Endothelial cell of hepatic sinusoid (primary cell): ENCODE measurements at regions not wholly inside any gene's neighbourhood (a gene's known extent, or its start where the extent isn't known, plus 50 kb on each side); places are given as distances from the start of the nearest gene placed in this dataset.
"Not testable (repeated sequence)": the region's sequence is repeated elsewhere in the genome, so short reads cannot be mapped to it uniquely, and the experiment has no call there.

Experiments used
- in situ Hi-C: cut with HindIII; loops from 2 replicates; pipeline ENCODE4 v1.10.0; 2017; ENCODE audit warnings: low sequenced_read_pairs

DNA sequence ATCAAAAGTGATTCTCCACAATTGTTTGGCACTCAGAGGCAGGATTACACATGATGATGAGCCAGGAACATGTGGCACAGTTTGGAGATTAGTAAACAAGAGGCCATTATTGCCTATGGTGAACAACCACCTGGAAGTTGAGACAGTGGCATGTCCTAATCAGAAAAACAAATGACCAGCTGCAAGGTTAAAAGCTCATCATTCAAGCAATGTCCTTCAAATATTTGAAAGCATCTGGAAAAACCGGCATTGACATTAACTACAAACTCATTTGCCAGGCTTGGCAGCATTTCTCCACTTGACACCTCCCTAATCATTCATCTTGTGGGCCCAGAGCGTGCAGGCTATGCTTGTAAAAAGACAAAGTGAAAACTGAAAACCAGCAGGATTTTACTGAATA is 80.6 kb upstream of the MEGF10 start:
- in situ Hi-C loops = no loop called here

DNA sequence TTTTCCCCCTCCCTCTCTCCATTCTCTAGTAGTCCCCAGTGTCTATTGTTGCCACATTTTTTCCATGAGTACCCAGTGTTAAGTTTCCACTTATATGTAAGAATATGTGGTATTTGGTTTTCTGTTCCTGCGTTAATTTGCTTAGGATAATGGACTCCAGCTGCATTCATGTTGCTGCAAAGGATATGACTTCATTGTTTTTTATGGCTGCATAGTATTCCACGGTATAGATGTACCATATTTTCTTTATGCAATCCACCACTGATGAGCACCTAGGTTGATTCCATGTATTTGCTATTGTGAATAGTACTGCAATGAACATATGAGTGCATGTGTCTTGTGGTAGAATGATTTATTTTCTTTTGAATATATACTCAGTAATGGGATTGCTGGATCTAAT is 77.4 kb upstream of the MEGF10 start:
- in situ Hi-C loops = no loop called here

DNA sequence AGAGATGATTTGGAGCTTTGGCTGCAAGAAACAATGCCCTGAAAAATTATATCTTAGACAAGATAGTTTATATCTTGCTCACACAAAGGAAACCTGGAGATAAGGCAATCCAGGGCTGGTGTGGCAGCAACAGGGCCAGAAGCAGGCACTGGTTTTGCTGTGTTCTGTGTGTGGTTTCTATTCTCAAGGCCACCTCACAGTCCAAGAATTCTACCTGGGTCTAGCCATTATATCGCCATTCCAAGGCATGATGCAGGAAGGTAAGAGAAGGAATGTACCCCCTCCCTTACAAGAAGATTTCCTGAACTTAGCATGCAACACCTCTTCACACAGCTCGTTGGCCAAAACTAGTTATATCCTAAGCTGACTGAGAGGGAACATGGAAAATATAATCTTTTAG is 74.5 kb upstream of the MEGF10 start:
- in situ Hi-C loops = no loop called here

DNA sequence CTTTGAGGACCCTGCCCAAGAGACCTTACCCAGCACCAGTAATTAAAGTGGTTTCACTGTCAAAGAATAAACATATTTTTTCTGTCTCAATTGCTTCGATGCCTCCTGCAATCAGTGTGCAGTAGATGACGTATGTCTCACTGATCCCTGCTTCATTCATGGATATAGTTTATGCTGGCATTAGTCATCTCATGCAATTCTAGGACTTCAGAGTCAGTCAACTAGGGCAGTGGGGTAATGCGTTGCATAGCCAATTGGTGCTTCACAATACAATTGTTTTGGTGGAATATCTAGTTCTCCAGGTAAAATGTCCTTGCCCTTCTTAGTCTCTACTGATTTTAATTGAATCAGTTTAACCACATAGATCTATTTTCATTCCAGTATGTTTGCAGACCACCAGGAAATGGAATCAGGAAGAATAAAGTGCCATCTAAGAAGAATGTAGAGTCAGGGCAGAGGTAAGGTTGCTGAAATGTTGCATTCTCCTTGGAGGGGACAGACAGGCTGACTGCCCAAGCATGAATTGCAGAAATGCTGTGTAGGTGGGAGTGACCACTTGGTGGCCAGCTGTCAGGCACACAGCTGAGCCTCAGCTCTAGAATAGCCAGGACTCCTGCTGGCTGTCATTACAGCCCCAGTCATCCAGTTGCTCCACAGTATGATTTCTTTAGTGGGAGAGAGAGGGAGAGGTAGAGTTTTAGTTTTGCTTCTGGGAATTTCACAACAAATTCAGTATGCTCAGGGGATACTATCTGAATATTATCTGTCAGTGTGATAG is 73.5 kb upstream of the MEGF10 start:
- in situ Hi-C loops = no loop called here

DNA sequence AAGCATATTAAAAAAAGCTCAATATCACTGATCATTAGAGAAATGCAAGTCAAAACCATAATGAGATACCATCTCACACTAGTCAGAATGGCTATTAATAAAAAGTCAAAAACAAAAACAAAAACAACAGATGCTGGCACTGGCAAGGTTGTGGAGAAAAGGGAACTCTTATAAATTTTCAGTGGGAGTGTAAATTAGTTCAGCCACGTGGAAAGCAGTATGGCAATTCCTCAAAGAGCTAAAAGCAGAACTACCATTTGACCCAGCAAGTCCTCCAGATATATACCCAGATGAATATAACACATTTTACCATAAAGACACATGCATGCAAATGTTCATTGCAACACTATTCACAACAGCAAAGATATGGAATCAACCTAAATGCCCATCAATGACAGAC is 68.7 kb upstream of the MEGF10 start:
- in situ Hi-C loops = not testable (repeated sequence)

DNA sequence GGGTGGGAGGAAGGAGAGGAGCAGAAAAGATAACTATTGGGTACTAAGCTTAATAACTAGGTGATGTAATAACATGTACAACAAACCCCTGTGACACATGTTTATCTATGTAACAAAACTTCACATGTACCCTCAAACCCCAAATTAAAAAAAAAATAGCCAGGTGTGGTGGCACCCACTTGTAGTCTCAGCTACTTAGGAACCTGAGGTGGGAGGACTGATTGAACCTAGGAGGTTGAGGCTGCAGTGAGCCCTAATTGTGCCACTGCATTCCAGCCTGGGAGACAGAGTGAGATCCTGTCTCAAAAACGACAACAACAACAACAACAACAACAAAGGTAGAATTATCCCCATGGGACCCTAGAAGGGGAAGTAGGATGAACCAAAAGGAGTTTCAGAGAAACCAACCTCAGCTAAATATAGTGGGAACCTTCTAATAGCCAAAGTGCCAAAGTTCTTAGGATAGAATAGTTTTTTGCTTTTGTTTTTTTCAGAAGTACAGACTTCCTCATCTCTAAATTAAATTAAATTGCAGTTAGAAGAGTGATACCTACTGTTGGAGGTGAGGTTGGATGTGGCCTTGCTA is 67.9 kb upstream of the MEGF10 start:
- in situ Hi-C loops = not testable (repeated sequence)

DNA sequence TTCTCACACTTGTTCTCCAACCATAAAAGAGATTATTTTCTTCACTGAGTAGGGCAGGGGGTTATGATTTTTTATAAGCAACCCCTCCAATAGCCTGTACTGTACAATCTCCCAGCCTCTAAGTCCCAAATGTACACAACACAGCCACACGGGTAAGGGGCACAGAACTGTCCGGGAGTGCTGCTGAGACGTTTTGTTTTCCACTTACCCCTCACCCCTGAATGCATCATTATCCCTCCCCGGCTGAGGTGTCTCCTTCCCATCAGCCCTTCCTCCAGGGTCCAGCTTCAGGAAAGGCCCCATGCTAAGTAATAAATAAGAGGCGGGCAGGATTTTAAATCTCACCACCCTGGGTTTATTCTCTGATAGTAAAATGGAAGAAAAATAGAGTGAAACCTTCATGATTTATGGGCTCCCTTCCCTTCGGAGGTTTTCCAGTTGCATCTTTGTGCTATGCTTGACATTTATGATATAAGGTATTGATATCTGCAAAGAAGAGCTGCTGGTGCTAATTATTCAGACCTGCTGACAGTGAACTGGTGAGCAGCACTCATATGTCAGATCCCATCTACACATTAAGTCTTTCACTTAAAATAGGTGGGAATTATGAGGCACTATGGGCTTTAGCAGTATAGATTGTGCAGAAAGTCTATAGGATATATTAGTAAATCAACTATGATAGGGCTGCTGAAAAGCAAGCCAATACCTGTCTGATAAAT is 67.2 kb upstream of the MEGF10 start:
- in situ Hi-C loops = no loop called here

DNA sequence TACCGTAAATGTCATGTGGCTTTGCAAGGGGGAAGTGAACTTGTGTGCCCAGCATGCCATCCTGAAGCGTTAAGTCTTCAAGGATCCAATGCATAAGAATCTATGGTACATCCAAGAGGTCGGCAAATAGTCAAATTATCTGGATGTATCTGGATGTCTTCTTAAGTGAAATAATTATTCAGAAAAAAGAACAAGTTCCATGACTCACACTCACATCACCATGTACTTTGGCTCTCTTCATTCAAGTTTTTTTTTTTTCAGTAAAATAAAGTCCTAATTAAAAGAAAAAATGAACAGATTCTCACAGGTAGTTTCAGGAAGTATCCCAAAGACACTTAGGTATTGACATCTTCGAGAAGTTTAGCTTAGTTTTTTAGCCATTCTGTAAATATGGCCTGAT is 62.7 kb upstream of the MEGF10 start:
- in situ Hi-C loops = no loop called here

DNA sequence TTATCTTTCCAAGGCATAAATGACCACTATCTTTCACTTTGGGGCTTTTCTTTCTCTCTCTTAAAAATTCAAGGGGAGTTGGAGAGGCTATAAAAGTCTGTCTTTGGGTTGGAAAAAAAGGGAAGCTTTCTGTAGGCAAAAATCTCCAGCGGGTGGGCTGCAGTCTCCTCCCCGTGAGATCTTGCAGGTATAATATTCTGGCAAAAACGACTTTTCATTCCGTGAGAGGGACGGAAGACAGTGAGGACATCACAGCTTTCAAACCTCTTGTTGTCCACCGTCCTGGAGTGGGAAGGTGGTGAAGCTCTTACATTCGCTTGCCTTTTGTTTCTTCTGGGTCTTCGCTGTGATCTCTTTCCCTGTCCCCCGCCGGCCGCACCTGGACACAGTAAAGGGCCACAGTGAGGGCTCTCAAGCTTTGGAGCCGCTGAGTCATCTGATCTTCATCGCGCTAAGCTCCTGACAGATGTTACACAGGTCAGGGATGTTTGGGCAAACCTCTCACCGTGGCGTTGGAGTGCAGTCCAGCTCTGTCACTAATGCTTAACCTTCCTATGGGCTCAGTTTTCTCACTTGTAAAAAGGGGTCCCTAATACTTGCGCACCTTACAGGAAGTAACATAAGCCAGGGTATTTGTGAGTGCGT is 61.9 kb upstream of the MEGF10 start:
- in situ Hi-C loops = no loop called here

DNA sequence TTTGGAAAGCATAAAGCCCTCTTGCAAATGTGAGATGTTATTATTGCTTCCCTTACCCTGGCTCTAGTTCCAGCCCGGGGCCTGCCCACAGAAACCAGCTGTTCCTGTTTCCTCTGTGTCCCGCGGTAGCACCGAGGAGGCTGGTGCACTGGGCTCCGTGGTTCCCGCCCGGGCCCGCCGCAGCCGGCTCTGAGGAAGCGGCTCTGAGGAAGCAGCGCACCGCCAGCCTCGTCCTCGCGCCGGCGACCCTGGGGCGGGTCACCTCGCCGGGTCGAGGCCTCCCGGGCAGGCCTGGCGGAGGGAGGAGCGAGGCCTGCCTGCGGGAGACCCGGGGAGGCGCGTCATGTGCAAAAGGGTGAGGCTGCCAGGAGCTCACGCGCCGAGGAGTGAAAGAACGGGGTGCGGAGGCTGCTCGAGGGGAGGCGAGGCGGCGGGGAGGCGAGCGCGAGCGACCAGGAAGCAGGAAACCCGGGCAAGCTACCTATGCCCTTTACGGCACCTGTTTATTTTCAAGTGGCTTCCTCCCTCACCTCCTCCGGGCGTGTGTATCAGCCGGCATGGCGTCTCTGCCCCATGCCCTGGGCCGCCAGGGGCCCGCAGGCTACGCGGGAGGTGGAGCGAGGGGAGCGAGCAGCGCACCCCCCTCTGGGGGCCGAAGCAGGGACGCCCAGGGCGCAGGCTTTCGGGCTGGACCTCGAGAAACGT is 61.3 kb upstream of the MEGF10 start:
- in situ Hi-C loops = no loop called here

DNA sequence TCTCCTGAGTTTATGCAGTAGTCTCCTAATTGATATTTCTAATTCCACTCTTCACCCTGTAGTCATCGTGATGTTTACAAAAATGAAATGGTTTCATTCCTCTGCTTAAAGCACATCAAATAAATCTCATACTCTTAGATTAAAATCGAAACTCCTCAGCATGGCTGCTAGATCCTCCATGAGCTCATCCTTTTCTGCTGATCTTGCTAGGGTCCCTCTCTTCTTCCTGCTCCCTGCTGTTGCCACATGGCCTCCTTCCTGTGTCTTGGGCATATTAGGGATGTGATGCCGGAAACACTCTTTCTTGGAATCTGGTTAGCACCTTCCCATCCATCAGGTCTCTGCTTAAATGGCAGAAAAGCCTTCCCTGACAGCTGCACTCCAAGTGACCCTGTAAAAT is 59.5 kb upstream of the MEGF10 start:
- in situ Hi-C loops = no loop called here

DNA sequence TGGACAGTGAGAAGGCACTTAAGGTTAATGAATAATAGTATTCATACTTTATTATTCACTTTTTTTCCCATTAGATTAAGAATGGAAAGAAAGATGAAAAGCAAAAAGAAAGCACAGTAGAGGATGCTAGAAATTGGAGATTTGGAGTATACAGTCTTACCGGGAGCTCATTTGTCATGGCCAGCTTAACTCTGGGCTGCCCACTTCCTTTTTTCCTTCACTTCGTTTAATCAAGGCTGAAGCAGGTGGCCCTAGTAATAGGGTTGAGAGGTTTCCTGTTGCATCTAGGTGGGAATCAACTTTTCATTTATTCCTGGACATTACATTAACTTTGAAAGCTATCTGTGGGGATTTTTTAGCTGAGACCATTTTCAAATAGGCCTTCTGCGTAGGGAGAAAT is 57.0 kb upstream of the MEGF10 start:
- in situ Hi-C loops = no loop called here

DNA sequence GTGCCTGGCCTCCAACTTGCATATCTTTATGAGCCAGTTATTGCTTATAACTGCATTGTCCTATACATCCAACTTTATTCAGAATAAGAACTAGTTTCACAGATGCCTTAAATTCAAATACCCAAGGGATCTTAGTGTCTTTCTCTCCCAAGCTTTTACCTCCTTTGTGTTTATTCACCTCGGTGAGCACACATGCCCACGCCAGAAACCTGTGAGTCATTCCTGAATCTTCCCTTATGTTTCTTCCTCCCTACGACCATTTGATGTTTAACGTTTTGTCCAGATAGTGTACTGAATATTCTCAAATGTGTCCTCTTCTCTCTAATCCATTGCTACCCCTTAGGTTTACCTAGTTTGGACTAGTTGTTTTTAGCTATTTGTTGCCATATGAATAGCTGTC is 55.5 kb upstream of the MEGF10 start:
- in situ Hi-C loops = no loop called here

DNA sequence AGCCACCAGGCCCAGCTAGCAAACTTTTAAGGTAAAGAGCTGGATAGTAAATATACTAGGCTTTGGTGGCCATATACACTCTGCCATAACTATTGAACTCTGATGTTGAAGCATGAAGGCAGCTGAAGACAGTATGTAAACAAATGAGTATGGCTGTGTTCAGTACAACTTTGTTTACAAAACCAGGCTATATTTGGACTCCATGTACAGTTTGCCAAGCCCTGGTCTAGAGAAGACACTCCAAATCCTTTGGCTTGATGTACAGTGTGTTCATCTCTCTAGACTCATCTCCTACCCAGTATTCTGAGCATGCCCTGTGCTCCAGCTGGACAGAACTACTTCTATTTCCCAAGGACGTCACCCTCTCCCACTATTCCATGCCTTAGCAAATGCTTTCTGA is 54.3 kb upstream of the MEGF10 start:
- in situ Hi-C loops = no loop called here
